Calu3 (cell line): ENCODE measurements at regions not wholly inside any gene's neighbourhood (a gene's known extent, or its start where the extent isn't known, plus 50 kb on each side); places are given as distances from the start of the nearest gene placed in this dataset.

Source experiments
- BruUV-seq: library from RNA; stranded (reverse); fragments of 400-500 nt; replicated peaks from 2 replicates; lab custom pipeline; 2021; lab: Mats Ljungman, UMichigan
- CTCF ChIA-PET: fragments of 300-600 bp; sonication (Branson Sonifier 250); formaldehyde crosslinking; loops from one replicate; lab custom pipeline; 2022; ENCODE audit warnings: antibody characterized with exemption; lab: Charles Lee
- DNase-seq: peaks from one replicate; pipeline ENCODE4 v3.0.0; 2022
- H3K27ac Mint-ChIP-seq: one replicate; pipeline ENCODE4 v1.8.0; 2022; ENCODE audit warnings: mixed read lengths; ENCODE audit not compliant: unreplicated experiment
- H3K27me3 Mint-ChIP-seq: one replicate; pipeline ENCODE4 v1.8.0; 2022; ENCODE audit warnings: mixed read lengths; ENCODE audit not compliant: unreplicated experiment
- H3K36me3 Mint-ChIP-seq: one replicate; pipeline ENCODE4 v1.8.0; 2022; ENCODE audit warnings: mild to moderate bottlenecking, moderate library complexity, mixed read lengths; ENCODE audit not compliant: insufficient read depth, unreplicated experiment
- H3K4me1 Mint-ChIP-seq: one replicate; pipeline ENCODE4 v1.8.0; 2022; ENCODE audit warnings: mild to moderate bottlenecking, low read depth, mixed read lengths; ENCODE audit not compliant: unreplicated experiment
- H3K4me3 Mint-ChIP-seq: one replicate; pipeline ENCODE4 v1.8.0; 2022; ENCODE audit warnings: mild to moderate bottlenecking, low read depth, moderate library complexity, mixed read lengths; ENCODE audit not compliant: unreplicated experiment
- H3K9me3 Mint-ChIP-seq: one replicate; pipeline ENCODE4 v1.8.0; 2022; ENCODE audit warnings: low read depth, mixed read lengths; ENCODE audit not compliant: unreplicated experiment
- CTCF ChIP-seq: fragments of 200-600 bp; IDR thresholded peaks from one replicate; pipeline ENCODE4 v1.8.0; 2022; ENCODE audit warnings: antibody characterized with exemption; ENCODE audit not compliant: unreplicated experiment
- intact Hi-C: fragments of 100-400 bp; cut with micrococcal nuclease; formaldehyde crosslinking; loops from one replicate; pipeline ENCODE4 v1.10.0; 2022; ENCODE audit not compliant: unreplicated experiment

GRCh38 chr2:12536976-12537375 lies 179.8 kb upstream of the TRIB2 start:
- BruUV-seq: no TSS peak
- intact Hi-C loops: no loop called here

DNA sequence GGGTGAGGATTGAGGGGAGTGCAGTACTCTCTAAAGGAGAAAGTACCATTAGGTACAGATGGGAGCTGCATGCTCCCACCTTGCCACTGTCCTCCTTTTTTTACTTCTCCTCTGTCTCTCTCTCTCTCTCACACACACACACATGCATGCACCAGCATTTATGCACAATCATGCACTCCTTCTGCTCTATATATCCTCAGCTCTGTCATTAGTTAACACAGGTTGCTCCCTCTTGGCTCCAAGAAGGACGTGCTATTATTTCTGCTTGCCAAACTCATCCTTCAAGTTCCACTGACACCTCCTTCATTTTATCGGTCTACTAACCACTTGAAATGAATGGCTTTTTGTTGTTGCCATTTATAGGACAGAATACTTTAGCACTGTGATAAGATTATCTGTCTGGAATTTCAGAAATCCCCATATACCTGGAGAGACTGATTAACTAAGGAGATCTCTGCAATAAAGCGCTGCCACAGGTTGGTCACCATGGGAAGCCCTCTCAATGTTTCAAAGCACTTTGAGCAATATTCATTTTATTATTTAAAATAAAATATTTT lies 178.5 kb upstream of the TRIB2 start:
- H3K4me3 Mint-ChIP-seq: no peak overlapping the region
- no peaks in the 10 kb centered on the region for H3K27me3 Mint-ChIP-seq
- H3K4me1 Mint-ChIP-seq: no peaks in the 10 kb centered on the region
- no peaks in the 10 kb centered on the region for H3K9me3 Mint-ChIP-seq
- no peaks in the 10 kb centered on the region for H3K36me3 Mint-ChIP-seq
- no peak for TF ChIP-seq CTCF
- no peak overlapping the region for H3K27ac Mint-ChIP-seq
- no TSS peak for BruUV-seq
- intact Hi-C loops: no loop called here
- DNase-seq: no peak
- CTCF ChIA-PET: no interaction called here

More at GRCh38 chr2:12536976-12537375, 179.8 kb upstream of the TRIB2 start:
- no peaks in the 10 kb centered on the region for H3K36me3 Mint-ChIP-seq
- no peaks in the 10 kb centered on the region for H3K9me3 Mint-ChIP-seq
- no peaks in the 10 kb centered on the region for H3K4me1 Mint-ChIP-seq
- H3K27me3 Mint-ChIP-seq: no peaks in the 10 kb centered on the region
- no peak overlapping the region for H3K27ac Mint-ChIP-seq
- no peak for DNase-seq
- CTCF ChIA-PET: no interaction called here
- no peak overlapping the region for H3K4me3 Mint-ChIP-seq
- no peak for TF ChIP-seq CTCF

- H3K27ac Mint-ChIP-seq: no peak overlapping the region
- CTCF ChIA-PET: no interaction called here
- no peaks in the 10 kb centered on the region for H3K4me1 Mint-ChIP-seq
- intact Hi-C loops: no loop called here
- no peaks in the 10 kb centered on the region for H3K27me3 Mint-ChIP-seq
- no peak for DNase-seq
- no TSS peak for BruUV-seq
- TF ChIP-seq CTCF: no peak
- no peak overlapping the region for H3K4me3 Mint-ChIP-seq
- H3K36me3 Mint-ChIP-seq: no peaks in the 10 kb centered on the region
- no peaks in the 10 kb centered on the region for H3K9me3 Mint-ChIP-seq
Measured at GRCh38 chr2:12539336-12539735, 177.4 kb upstream of the TRIB2 start.

GRCh38 chr2:12539776-12540562 lies 176.8 kb upstream of the TRIB2 start:
- Mint-ChIP-seq H3K4me3 (no peak overlapping the region), H3K4me1 (no peaks in the 10 kb centered on the region)

More at GRCh38 chr2:12539776-12540562, 176.8 kb upstream of the TRIB2 start:
- intact Hi-C loops: no loop called here
- TF ChIP-seq CTCF: no peak
- CTCF ChIA-PET: no interaction called here
- BruUV-seq: no TSS peak
- DNase-seq: no peak
- no peaks in the 10 kb centered on the region for H3K9me3 Mint-ChIP-seq
- no peak overlapping the region for H3K27ac Mint-ChIP-seq
- no peaks in the 10 kb centered on the region for H3K27me3 Mint-ChIP-seq
- H3K36me3 Mint-ChIP-seq: no peaks in the 10 kb centered on the region
